GM18498 (cell line): ENCODE measurements at regions not wholly inside any gene's neighbourhood (a gene's known extent, or its start where the extent isn't known, plus 50 kb on each side); places are given as distances from the start of the nearest gene placed in this dataset.
A peak's percentile ranks its signal among the peaks of the same experiment; 100 is the strongest.
"Not testable (repeated sequence)": the region's sequence is repeated elsewhere in the genome, so short reads cannot be mapped to it uniquely, and the experiment has no call there.

Experiments
- ATAC-seq: cut with Tn5 transposase; IDR thresholded peaks from one replicate; pipeline ENCODE4 v1.9.1; 2021; ENCODE audit warnings: mild to moderate bottlenecking, moderate library complexity; ENCODE audit not compliant: unreplicated experiment

DNA sequence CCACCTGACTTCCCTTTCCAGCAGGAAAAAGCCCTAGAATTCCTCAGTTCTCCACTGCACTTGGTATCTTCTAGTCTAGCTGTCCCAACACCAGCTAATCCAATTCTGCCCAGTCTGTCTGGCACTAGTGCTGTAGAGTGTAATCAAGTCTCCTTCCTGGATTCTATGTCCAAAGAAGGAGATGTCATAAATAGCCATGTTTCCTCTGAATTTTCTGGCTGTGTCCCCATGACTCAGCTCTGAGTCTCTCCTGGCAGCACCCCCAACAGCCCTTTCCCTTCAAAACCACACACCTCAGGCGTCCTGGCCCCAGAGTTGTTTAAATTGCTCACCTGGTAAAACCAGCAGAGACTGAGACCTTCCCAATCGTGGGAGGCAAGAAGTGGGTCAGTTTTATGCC, 197.2 kb downstream of the GRXCR1 start:
- no peak for ATAC-seq

DNA sequence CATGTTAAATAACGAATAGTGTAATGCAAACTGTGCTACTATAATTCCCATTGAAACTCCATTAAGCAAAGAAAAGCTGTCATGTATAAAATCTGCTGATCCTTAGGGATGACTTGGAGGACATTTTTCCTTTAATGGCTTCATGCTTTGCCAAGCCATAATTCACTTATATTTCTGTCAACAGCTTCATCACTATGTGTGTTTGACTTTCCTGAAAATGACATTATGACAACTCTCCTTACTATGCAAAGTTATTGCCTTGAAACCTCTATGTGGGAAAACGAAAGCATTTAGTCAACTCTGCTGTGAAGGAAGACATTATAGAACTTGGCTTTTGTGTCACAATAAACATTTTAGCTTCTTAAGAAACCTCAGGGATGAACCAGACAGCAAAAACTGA, 210.5 kb downstream of the GRXCR1 start:
- ATAC-seq = no peak

DNA sequence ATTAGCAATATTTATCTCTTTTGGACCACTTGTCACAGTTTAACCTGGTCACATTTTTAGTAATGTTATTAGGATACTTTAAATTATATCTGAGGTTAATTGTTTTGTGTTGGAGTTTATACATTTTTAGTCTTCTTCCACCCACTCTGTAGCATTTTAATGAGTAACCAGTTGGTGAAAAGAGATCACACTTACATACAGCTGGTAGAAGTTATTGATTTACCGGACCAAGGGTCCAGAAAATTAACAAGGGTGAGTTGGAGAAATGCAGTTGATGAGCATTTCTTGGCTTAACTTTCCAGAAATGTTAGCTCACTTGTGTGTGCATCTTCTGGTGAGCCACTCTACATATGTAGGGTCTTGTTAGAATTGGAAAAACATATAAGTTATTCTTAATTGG, 219.6 kb downstream of the GRXCR1 start:
- ATAC-seq = no peak

DNA sequence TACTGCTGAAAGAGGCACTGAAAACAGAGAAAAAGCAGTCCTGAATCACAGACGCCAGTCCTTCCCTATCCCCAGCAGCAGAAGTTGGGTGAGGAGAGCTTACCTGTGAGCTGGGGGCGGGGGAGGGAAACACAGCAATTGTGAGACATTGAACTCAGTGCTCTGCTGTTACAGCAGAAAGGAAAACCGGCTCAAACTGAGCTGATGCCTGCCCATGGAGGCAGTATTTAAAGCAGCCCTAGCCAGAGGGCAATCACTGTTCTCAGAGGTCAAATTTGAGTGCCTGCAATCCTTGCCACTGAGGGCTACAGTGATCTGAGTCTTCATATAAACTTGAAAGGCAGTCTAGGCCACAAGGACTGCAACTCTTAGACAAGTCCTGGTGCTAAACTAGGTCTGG, 220.7 kb downstream of the GRXCR1 start:
- ATAC-seq = no peak

DNA sequence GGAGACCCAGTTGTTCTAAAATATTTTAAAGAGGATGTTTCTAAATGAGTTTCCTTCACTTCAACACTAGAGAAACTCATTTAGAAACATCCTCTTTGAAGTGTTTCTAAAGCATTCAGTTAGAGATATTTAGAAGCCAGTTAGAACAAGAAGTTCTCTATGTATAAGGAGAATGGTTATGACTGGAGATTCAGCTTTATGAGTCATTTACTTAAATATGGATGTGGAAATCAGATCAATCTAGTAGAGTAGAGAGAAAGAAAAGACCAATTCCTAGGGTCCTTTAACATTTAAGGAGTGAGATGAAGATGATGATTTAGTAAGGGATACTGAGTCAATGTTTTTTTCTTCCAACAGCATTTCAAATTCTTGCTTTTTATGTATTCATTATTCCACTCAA, 234.1 kb downstream of the GRXCR1 start:
- no peak for ATAC-seq

DNA sequence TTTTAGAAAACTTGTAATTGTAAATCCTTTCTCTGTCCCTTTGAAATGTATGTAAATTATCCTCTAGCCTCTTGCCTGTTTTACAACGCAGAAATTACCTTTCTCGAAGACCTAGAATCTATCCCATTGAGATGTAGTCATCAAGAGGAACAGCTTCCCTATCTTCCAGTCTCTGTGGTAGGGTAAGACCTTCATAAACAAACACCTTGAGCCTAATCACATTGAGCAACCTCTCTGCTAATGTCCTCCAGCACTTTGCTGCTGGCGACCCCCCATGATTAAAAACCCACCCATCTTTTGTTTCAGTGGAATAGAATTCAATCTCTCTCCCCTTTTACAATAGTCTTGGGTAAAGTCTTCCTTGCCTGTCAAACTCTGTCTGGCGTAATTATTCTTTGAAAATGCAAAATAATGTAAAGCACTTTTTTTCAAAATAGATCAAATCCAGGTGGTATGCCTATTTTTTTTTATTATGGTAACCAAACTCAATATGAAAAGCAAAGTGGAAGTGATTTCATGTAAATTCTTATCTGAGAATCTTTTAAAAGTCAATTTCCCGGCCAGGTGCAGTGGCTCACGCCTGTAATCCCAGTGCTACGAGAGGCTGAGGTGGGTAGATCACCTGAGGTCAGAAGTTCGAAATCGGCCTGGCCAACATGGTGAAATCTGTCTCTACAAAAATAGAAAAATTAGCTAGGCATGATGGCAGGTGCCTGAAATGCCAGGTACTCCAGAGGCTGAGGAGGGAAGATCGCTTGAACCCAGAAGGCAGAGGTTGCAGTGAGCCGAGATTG, 237.9 kb downstream of the GRXCR1 start:
- no peak for ATAC-seq

DNA sequence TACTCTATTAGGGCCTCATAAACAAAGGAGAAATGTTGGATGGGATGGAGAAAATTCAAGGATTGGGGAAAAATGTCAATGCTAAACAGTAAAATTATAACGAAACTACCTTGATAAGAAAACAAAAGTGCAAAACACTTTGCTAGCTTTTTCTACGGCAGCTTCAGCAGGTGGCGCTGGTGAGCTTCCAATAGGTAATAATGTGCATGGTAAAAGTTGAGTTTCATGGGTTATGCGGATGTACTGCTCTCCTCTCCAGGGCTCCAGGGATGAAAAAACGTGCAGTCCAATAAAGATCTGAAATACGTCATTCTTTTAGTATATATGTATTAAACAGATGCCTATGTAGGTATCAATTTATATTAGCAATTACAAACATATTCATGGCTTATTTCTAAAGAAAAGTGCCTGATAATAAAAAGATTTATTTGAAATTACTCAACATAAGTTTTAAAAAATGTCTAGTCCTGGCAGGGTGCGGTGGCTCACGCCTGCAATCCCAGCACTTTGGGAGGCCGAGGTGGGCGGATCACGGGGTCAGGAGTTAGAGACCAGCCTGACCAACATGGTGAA, 239.6 kb downstream of the GRXCR1 start:
- peak; percentile 88 for ATAC-seq

DNA sequence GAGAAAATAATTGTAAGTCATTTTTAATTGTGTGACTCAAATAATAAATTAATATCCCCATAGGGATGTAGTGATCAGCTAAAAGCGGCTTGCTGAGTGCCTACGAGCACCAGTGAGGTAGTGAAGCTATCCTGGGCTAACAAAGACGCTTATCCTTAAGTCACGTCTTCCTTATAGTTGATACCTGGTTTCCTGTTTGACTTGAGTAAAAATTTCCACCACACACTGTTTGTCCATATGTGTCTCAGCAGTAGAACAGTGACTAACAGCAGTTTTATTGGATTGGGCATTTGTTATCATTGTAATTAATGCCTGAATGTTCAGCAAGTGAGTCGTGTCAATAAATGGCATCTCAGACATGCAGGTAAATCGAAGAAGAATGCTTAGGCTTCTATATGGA, 241.1 kb downstream of the GRXCR1 start:
- no peak for ATAC-seq

DNA sequence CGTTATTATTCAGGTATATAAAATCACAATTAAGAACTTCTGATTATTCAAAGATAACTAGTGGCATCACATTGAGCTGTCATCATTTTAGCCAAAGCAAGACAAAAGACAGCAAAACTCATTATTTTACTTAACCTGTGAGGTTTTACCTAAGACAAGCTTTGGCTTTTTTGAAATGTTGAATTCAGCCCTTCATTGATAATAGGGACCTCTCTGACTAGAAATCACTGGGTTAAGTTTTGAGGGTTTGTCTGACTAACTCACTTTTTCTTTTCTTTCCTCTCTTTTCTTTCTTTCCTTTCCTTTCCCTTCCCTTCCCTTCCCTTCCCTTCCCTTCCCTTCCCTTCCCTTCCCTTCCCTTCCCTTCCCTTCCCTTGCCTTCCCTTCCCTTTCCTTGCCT, 244.2 kb downstream of the GRXCR1 start:
- ATAC-seq = no peak

DNA sequence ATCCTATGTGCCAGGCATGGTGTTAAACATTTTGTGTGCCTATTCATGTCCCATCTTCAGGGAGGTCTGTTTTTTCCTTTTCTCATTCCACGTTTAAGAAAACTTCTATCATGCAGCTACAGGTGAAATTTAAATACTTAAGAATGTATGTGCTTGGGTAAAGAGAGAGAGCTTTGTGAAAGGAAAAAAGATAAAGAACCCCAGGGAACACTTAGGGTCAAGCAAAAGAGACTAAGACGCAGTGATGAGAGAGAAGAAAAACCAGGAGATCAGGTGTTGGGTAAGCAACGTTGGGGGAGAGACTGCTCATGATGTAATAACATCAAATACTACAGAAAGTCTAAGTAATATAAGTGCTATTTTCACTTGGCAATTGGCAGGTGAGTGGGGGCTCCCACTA, 253.7 kb downstream of the GRXCR1 start:
- no peak for ATAC-seq

DNA sequence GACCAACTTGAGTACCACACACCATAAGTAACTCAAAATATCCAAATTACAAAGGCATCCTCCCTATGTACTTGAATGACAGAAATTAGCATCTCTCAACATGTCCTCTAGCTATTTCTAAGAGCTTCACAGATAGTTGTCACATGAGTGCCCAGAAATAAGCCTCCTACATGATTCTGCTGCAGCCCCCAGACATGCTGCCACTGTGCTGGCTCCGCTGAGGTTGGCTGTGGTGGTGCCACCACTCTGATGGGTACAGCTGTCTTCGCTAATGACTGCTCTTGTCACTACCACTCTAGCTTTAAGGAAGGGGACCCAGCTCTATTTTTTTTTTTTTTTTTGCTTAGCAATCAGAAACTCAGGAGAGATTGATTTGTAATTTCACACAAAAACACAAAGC, 256.0 kb downstream of the GRXCR1 start:
- ATAC-seq = no peak

DNA sequence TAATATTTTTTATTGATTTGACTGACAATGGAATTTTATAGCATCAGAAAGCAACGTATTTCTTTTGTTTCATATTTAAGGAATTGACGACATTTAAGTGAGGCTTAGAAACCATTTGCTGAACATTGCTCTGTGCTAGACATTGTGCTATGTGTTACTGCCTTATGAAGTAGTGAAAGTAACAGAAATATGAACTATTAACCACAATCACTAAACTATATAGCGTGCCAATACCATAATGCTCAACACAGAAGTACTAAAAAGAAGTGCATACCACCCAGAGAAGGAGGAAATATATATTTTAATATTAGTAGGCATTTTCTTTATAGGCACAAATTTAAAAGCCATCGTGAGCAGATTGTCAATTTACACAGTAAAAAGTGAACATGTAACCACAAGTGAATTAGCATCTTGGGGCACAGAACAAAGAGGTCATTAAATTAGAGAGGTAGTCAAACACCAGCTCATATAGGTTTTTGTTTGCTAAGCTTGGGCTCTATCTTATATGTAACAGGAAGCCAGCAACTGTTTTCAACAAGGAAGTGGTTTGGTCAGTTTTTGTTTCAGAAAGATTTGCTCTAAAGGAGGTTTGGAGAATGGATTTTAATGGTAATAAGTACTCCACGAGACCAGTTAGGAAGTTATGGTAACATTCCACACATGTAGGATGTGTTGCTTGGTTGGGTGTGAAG, 270.7 kb downstream of the GRXCR1 start:
- ATAC-seq = peak; percentile 79

DNA sequence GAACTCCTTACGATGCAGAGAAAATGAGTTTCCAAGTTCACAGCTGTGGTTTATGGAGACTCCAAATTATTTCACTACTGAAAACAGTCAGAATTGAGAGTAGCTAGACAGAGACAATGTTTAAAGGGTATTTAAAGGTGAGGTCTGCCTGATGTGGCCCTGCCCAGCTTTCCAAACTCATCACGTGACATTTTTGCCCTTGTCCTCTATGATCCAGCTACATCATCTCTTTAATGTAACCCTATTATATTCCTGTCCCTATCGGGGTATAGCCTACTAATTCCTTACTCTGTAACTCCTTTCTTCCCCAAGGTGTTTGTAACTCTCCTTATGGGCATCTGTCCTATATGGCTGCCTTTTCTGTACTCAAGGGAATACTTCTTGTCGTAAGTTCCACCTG, 297.2 kb downstream of the GRXCR1 start:
- no peak for ATAC-seq

DNA sequence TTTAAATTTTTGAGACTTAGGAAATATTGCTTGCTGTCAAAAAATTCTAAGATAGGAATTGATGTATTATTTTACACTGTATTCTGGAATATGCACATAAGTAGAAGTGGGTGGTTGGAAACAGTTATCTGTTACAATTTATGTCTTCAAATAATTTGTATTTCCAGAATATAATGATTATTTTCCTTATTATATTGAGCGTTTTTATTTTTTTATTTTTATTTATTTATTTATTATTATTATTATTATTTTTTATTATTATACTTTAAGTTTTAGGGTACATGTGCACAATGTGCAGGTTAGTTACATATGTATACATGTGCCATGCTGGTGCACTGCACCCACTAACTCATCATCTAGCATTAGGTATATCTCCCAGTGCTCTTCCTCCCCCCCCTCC, 320.1 kb downstream of the GRXCR1 start:
- not testable (repeated sequence) for ATAC-seq

DNA sequence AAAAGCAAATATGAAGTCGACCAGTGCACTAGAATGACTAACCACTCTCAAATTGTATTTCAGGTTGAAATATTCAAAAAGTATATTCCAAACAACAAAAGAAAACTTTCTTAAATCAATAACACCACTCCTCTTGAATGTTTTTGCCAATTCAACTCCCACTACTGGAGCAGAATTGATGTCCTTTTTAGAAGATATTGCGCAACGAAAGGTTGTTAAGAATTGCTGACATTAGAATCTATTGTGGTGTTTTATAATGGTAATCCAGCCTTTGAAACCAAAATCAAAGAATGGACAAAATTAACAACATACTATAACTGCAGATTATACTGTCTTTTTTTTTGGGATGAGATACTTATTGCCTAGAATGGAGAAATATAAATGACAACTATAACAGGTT, 331.3 kb downstream of the GRXCR1 start:
- ATAC-seq = no peak

DNA sequence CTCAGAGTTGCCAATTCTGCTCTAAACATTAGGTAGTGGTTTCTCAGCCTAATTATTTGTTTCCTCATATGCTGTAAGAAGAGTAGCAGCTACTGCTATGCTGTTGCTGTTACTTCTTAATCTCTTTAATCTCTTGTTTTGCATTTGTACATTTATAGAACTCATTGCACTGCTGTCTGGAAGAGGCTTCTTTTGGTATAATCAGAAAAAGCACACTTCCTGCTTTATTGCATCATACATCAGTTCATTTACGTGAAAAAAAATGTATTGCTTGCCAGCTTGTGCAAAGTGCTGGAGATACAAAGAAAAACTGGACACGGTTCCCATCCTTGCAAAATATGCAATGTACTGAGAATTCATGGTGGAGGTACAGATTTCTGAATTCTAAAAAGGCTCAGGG, 332.0 kb downstream of the GRXCR1 start:
- no peak for ATAC-seq

DNA sequence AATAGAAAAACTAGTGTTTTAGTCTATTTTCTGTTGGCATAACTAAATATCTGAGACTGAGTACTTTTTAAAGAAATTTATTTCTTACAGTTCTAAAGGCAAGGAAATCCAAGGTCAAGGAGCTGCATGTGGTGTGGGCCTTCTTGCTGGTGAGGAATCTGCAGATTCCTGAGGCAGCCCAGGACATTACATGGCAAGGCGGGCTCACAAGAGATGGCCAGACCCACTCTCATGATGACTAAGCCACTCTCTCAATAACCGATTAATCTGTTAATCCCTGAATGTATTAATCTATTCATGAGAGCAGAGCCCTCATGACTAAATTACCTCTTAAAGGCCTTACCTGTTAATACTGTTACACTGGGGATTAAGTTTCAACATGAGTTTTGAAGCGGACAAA, 340.8 kb downstream of the GRXCR1 start:
- no peak for ATAC-seq

DNA sequence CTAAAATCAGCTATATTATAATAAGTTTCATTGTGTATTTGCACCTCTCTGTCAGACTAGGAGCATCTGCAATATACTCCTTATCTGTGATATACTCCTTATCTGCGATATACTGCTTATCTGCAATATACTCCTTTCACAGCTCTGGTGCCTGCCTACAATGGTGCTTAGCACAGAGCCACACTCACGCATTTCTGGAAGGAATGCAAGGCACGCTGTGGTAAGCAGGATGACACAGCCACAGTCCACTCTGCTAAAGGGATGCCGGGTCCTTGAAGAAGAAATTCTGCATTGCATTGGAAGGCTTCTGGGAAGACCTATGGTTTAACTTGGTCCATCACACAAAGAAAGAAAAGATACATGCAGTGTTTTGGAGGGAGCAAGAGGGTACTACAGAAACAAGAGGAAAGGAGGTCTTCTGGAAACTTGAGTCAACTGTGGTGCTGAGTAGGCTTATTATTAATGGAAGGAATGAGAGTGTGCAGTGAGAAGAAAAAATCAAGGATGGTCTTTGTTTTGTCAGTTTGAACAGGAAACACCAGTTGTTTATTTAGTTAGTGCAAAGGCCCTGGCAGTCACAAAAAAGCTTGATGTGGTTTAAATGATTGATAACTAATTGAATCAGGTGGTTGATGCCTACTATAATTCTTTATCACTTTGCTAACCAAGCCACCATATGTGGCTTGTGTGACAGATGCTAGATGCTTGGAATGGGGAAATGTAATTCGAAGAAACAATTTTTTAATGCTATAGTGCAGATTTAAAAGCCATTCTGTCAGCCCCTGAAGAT, 342.3 kb downstream of the GRXCR1 start:
- no peak for ATAC-seq

DNA sequence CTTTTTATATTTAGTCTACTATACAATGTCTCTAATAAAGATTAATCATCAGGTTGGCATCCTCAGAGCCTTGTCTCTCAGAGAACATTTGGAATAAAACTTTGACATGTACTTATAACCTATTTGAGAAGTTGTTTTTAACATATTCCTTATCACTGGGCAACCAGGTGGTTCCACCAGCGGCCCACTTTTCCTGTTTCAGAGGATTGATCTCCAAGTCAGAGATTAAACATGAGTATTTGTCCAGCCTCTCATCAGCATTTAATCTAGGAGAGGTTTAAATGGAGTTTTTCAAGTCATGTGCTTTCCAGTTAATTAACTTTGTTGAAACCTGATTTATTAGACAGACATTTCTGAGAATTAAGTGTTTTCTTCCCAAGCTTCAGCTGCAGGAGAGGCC, 345.5 kb downstream of the GRXCR1 start:
- no peak for ATAC-seq

DNA sequence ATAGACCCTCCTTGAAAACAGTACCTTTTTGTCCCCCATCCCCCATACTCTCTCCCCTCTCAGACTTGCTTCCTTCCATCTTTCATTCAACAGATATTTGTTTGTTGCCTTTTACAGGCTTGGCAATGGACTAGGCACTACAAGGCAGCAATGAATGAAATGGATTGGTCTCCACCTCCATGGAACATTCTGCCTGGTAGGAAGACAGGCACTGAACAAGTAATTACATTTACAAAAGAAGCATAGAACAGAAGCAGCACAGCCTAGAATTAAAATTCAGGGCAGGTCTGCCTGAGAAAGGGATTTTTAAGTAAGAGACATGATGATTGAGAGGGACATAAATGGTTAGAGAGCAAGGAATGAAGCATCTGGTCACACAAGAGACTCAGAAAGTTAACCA, 346.1 kb downstream of the GRXCR1 start:
- ATAC-seq = no peak

DNA sequence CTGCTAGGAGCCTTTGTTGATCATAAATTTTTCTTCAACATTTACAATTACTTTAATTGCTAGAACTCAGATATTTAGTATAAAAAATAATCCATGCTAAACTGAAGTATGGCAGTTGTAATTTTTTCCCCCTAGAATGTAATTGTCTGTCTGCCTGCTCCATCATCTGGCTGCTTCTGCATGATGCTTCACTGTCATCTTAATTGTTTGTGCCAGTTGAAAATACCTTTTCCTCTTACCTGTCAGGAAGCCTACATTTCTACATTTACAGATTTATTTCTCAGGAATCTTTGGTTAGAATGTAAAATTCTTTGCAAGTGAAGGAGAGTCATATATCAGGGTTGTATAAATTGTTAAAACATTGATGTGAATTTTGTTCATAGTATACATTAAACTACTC, 348.6 kb downstream of the GRXCR1 start:
- no peak for ATAC-seq

DNA sequence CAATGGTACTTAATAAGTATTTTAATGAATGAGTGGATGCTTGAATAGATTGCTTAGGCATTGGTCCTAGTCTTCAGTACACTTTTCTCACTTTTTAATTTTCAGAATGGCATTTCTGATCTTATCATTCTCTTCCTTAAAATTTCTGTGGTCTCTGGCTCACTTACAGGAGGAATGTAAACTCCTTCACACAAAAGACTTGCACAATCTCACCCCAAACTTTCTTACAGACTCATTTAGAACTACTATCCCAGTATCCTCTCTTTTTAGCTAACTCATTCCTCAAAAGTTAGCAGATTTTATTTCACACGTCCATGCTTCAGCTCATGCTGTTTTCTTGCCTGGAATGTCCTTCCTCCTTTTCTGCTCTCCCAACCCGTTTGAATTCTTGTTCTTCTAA, 350.1 kb downstream of the GRXCR1 start:
- ATAC-seq = no peak
